Mesendoderm (in vitro differentiated cells): ENCODE measurements at regions not wholly inside any gene's neighbourhood (a gene's known extent, or its start where the extent isn't known, plus 50 kb on each side); places are given as distances from the start of the nearest gene placed in this dataset.

ENCODE experiments used
- DNase-seq: peaks from one replicate; pipeline ENCODE4 v3.0.0; 2013
- H2AK5ac ChIP-seq: 2 replicates; pipeline ENCODE4 v1.6.1; 2013; ENCODE audit warnings: low read length, inconsistent platforms
- H2BK120ac ChIP-seq: 2 replicates; pipeline ENCODE4 v1.6.1; 2013; ENCODE audit warnings: low read depth, mild to moderate bottlenecking, low read length, moderate library complexity, mixed read lengths
- H2BK15ac ChIP-seq: replicated peaks from 2 replicates; pipeline ENCODE4 v1.6.1; 2013; ENCODE audit warnings: low read depth, mild to moderate bottlenecking, moderate library complexity
- H2BK5ac ChIP-seq: 2 replicates; pipeline ENCODE4 v1.6.1; 2013; ENCODE audit warnings: low read length, inconsistent platforms
- H3K18ac ChIP-seq: 2 replicates; pipeline ENCODE4 v1.6.1; 2013; ENCODE audit warnings: mild to moderate bottlenecking, low read length, mixed read lengths
- H3K23ac ChIP-seq: one replicate; pipeline ENCODE4 v1.6.1; 2013; ENCODE audit warnings: low read length
- H3K27ac ChIP-seq: 2 replicates; pipeline ENCODE4 v1.5.1; 2013; ENCODE audit warnings: low read depth, mild to moderate bottlenecking, inconsistent platforms, low read length, moderate library complexity
- H3K27me3 ChIP-seq: 2 replicates; pipeline ENCODE4 v1.6.1; 2013; ENCODE audit warnings: low read length, control low read depth, mild to moderate bottlenecking, inconsistent platforms; ENCODE audit not compliant: insufficient read depth, poor library complexity
- H3K36me3 ChIP-seq: 2 replicates; pipeline ENCODE4 v1.6.1; 2013; ENCODE audit warnings: low read length, inconsistent platforms; ENCODE audit not compliant: control insufficient read depth, insufficient read depth
- H3K4ac ChIP-seq: one replicate; pipeline ENCODE4 v1.6.1; 2013; ENCODE audit warnings: low read depth, mild to moderate bottlenecking, low read length, moderate library complexity
- H3K4me1 ChIP-seq: 2 replicates; pipeline ENCODE4 v1.6.1; 2013; ENCODE audit warnings: low read depth, low read length, inconsistent platforms; ENCODE audit not compliant: control insufficient read depth
- H3K4me2 ChIP-seq: 2 replicates; pipeline ENCODE4 v1.6.1; 2013; ENCODE audit warnings: low read length
- H3K4me3 ChIP-seq: 2 replicates; pipeline ENCODE4 v1.5.1; 2013; ENCODE audit warnings: mild to moderate bottlenecking, low read length
- H3K56ac ChIP-seq: one replicate; pipeline ENCODE4 v1.6.1; 2013; ENCODE audit warnings: low read length
- H3K79me1 ChIP-seq: 2 replicates; pipeline ENCODE4 v1.6.1; 2013; ENCODE audit warnings: low read length, inconsistent platforms
- H3K79me2 ChIP-seq: 2 replicates; pipeline ENCODE4 v1.6.1; 2013; ENCODE audit warnings: mild to moderate bottlenecking, low read length; ENCODE audit not compliant: control insufficient read depth, insufficient read depth
- H3K9ac ChIP-seq: 2 replicates; pipeline ENCODE4 v1.6.1; 2013; ENCODE audit warnings: low read length, inconsistent platforms
- H4K5ac ChIP-seq: one replicate; pipeline ENCODE4 v1.6.1; 2013; ENCODE audit warnings: low read length
- H4K8ac ChIP-seq: one replicate; pipeline ENCODE4 v1.6.1; 2013; ENCODE audit warnings: low read depth, mild to moderate bottlenecking, control low read depth, low read length, moderate library complexity
- WGBS: extraction: QIAGEN DNeasy Blood & Tissue Kit; methylation state at CpG from one replicate; pipeline ENCODE4 v1.1.7; 2013; ENCODE audit warnings: low lambda C conversion rate, missing lambda C conversion rate; ENCODE audit not compliant: insufficient coverage; ENCODE audit errors: extremely low coverage; 5-methylcytosine and 5-hydroxymethylcytosine counted together

GRCh38 chr14:104377256-104377655 is 202.3 kb upstream of the C14orf180 start:
- Histone ChIP-seq H3K9ac (no peak overlapping the region), H3K56ac (no peak overlapping the region), H4K8ac (no peak overlapping the region), H2BK5ac (no peak overlapping the region), H2BK15ac (no peak overlapping the region), H3K36me3 (no peaks in the 10 kb centered on the region), H3K79me2 (no peaks in the 10 kb centered on the region), H3K27ac (no peak overlapping the region), H3K4me2 (no peak overlapping the region), H3K4me1 (no peaks in the 10 kb centered on the region), H3K4me3 (no peak overlapping the region), H3K79me1 (no peaks in the 10 kb centered on the region), H4K5ac (no peak overlapping the region), H2AK5ac (no peak overlapping the region), H3K23ac (no peak overlapping the region), H3K27me3 (no peaks in the 10 kb centered on the region), H3K18ac (no peak overlapping the region), H2BK120ac (no peak overlapping the region), H3K4ac (no peak overlapping the region)
- DNase-seq, result no peak
- WGBS, result no CpG with 5 or more reads among the region's 10 CpGs

GRCh38 chr14:104378698-104379113 is 200.9 kb upstream of the C14orf180 start:
- WGBS, result no CpG with 5 or more reads among the region's 7 CpGs
- Histone ChIP-seq H3K4me3 (no peak overlapping the region), H3K56ac (no peak overlapping the region), H3K4me1 (no peaks in the 10 kb centered on the region), H2BK5ac (no peak overlapping the region), H3K27me3 (no peaks in the 10 kb centered on the region), H3K79me1 (no peaks in the 10 kb centered on the region), H2AK5ac (no peak overlapping the region), H3K23ac (no peak overlapping the region), H4K8ac (no peak overlapping the region), H3K4me2 (no peak overlapping the region), H2BK15ac (no peak overlapping the region), H2BK120ac (no peak overlapping the region), H3K36me3 (no peaks in the 10 kb centered on the region), H3K27ac (no peak overlapping the region), H3K79me2 (no peaks in the 10 kb centered on the region), H3K4ac (no peak overlapping the region), H3K18ac (no peak overlapping the region), H4K5ac (no peak overlapping the region), H3K9ac (no peak overlapping the region)
- no peak for DNase-seq

- Histone ChIP-seq H4K5ac (no peak overlapping the region), H2BK5ac (no peak overlapping the region), H3K79me1 (no peaks in the 10 kb centered on the region), H4K8ac (no peak overlapping the region), H3K18ac (no peak overlapping the region), H3K4me3 (no peak overlapping the region), H3K79me2 (no peaks in the 10 kb centered on the region), H3K56ac (no peak overlapping the region), H3K23ac (no peak overlapping the region), H3K4ac (no peak overlapping the region), H2BK120ac (no peak overlapping the region), H3K4me2 (no peak overlapping the region), H3K27ac (no peak overlapping the region), H2AK5ac (no peak overlapping the region), H3K27me3 (no peaks in the 10 kb centered on the region), H3K4me1 (no peaks in the 10 kb centered on the region), H3K9ac (no peak overlapping the region), H3K36me3 (no peaks in the 10 kb centered on the region), H2BK15ac (no peak overlapping the region)
- DNase-seq, result no peak
- WGBS, result no CpG with 5 or more reads among the region's 20 CpGs
Observed at GRCh38 chr14:104382361-104383087, 197.0 kb upstream of the C14orf180 start.

GRCh38 chr14:104383088-104383995 is 196.2 kb upstream of the C14orf180 start:
- no peak overlapping the region for H4K8ac ChIP-seq

GRCh38 chr14:104383996-104384775 is 195.4 kb upstream of the C14orf180 start:
- Histone ChIP-seq H3K23ac (no peak overlapping the region), H3K79me1 (no peaks in the 10 kb centered on the region), H2BK5ac (no peak overlapping the region), H3K4me2 (no peak overlapping the region), H2AK5ac (no peak overlapping the region), H3K18ac (no peak overlapping the region), H3K27ac (no peak overlapping the region), H3K4ac (no peak overlapping the region), H3K4me1 (no peaks in the 10 kb centered on the region), H3K27me3 (no peaks in the 10 kb centered on the region), H3K9ac (no peak overlapping the region), H3K36me3 (no peaks in the 10 kb centered on the region), H3K4me3 (no peak overlapping the region), H3K79me2 (no peaks in the 10 kb centered on the region), H4K8ac (no peak overlapping the region), H2BK15ac (no peak overlapping the region), H3K56ac (no peak overlapping the region), H4K5ac (no peak overlapping the region), H2BK120ac (no peak overlapping the region)
- no CpG with 5 or more reads among the region's 19 CpGs for WGBS
- DNase-seq, result peak; percentile 28

More at GRCh38 chr14:104383088-104383995, 196.2 kb upstream of the C14orf180 start:
- H4K5ac ChIP-seq, result no peak overlapping the region
- H3K27ac ChIP-seq, result no peak overlapping the region
- no peak overlapping the region for H2BK15ac ChIP-seq
- H3K18ac ChIP-seq, result no peak overlapping the region
- H3K4me3 ChIP-seq, result no peak overlapping the region
- H3K4me1 ChIP-seq, result no peaks in the 10 kb centered on the region
- H2BK5ac ChIP-seq, result no peak overlapping the region
- WGBS, result no CpG with 5 or more reads among the region's 26 CpGs
- no peak overlapping the region for H2BK120ac ChIP-seq
- no peak for DNase-seq
- no peak overlapping the region for H3K56ac ChIP-seq
- H3K23ac ChIP-seq, result no peak overlapping the region
- no peak overlapping the region for H3K4ac ChIP-seq
- no peak overlapping the region for H3K9ac ChIP-seq
- no peaks in the 10 kb centered on the region for H3K79me2 ChIP-seq
- H3K4me2 ChIP-seq, result no peak overlapping the region
- no peak overlapping the region for H2AK5ac ChIP-seq
- no peaks in the 10 kb centered on the region for H3K36me3 ChIP-seq
- H3K27me3 ChIP-seq, result no peaks in the 10 kb centered on the region
- H3K79me1 ChIP-seq, result no peaks in the 10 kb centered on the region
